Kidney epithelial cell (primary cell): ENCODE measurements at regions not wholly inside any gene's neighbourhood (a gene's known extent, or its start where the extent isn't known, plus 50 kb on each side); places are given as distances from the start of the nearest gene placed in this dataset.

Source experiments
- DNase-seq: peaks from one replicate; pipeline ENCODE4 v3.0.0-alpha.2; 2010; ENCODE audit warnings: low read depth
- H3K27me3 ChIP-seq: 2 replicates; pipeline ENCODE4 v1.6.0; 2011; ENCODE audit warnings: low read length; ENCODE audit not compliant: control insufficient read depth, insufficient read depth
- H3K36me3 ChIP-seq: 2 replicates; pipeline ENCODE4 v1.5.1; 2011; ENCODE audit warnings: low read length; ENCODE audit not compliant: control insufficient read depth, insufficient read depth
- H3K4me3 ChIP-seq: 2 replicates; pipeline ENCODE4 v1.5.1; 2011; ENCODE audit warnings: low read depth, mild to moderate bottlenecking, control low read depth, low read length
- TF ChIP-seq, protein P1 (sequence below): IDR thresholded peaks from 2 replicates; pipeline ENCODE4 v1.5.1; 2011; ENCODE audit warnings: mild to moderate bottlenecking, moderate library complexity, low read length, control low read depth, inconsistent platforms; ENCODE audit not compliant: insufficient read depth, poor library complexity, severe bottlenecking

DNA sequence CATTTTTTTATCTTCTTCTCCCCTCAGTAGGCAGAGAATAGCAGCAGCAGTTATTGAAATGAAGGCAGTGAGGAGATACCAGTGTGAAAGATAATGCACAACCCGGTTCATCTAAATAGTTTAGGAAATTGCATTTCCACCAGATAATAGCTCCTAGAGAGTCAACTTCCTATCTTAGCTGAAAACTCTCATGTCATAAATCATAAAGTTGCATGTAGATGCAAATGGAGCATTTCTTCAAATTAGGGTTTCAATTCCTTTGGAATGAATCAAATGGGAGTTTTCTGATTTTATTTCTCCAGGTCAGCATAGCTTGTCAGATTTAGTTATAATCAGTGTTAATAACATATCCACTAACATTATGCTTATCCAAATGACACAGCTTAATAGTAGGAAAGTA is 335.3 kb downstream of the CNTNAP4 start:
- DNase-seq = no peak
- no peak overlapping the region for H3K4me3 ChIP-seq
- no peaks in the 10 kb centered on the region for H3K36me3 ChIP-seq
- H3K27me3 ChIP-seq = no peaks in the 10 kb centered on the region
- TF ChIP-seq, protein P1, sequence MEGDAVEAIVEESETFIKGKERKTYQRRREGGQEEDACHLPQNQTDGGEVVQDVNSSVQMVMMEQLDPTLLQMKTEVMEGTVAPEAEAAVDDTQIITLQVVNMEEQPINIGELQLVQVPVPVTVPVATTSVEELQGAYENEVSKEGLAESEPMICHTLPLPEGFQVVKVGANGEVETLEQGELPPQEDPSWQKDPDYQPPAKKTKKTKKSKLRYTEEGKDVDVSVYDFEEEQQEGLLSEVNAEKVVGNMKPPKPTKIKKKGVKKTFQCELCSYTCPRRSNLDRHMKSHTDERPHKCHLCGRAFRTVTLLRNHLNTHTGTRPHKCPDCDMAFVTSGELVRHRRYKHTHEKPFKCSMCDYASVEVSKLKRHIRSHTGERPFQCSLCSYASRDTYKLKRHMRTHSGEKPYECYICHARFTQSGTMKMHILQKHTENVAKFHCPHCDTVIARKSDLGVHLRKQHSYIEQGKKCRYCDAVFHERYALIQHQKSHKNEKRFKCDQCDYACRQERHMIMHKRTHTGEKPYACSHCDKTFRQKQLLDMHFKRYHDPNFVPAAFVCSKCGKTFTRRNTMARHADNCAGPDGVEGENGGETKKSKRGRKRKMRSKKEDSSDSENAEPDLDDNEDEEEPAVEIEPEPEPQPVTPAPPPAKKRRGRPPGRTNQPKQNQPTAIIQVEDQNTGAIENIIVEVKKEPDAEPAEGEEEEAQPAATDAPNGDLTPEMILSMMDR = no peak

DNA sequence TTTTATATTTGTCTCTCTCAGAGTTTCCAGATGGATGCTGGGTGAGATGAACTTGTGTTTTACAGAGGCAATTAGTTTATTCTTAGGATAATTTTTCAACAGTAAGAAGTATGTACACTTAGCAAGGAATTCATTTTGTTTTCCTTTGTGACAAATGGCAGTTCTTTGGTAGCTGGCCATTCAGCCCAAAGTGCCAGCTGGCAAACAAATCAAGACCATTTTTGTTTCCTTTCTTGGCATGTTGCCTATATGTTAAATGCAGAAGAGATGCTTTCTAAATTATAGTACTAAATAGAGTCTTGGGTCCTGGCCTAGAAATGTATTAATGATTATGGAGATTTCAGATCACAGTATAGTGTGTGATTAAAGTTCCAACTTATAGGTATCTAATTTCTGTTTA is 337.1 kb downstream of the CNTNAP4 start:
- no peak for DNase-seq
- Histone ChIP-seq H3K4me3 (no peak overlapping the region), H3K36me3 (no peaks in the 10 kb centered on the region), H3K27me3 (no peaks in the 10 kb centered on the region)
- TF ChIP-seq, protein P1 = no peak

DNA sequence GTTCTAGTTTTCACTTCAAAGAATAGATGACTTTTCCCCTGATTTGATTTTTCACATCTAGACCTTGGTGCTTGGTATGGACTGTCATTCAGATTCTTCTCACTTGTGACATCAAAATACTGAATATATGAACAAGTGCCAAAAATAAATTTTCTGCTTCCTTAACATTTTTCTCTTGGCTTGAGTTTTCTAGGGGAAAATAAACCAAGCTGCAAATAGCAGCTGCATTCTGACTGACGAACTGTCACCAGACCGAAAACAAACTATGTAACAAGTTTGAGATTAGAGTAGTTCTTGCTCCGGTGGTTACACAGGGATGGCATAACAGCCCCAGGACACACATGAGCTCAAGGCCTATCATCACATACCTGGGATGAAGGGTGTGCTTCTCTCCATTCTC is 345.7 kb downstream of the CNTNAP4 start:
- H3K27me3 ChIP-seq = no peaks in the 10 kb centered on the region
- TF ChIP-seq, protein P1 = no peak
- no peak overlapping the region for H3K4me3 ChIP-seq
- no peaks in the 10 kb centered on the region for H3K36me3 ChIP-seq
- no peak for DNase-seq

DNA sequence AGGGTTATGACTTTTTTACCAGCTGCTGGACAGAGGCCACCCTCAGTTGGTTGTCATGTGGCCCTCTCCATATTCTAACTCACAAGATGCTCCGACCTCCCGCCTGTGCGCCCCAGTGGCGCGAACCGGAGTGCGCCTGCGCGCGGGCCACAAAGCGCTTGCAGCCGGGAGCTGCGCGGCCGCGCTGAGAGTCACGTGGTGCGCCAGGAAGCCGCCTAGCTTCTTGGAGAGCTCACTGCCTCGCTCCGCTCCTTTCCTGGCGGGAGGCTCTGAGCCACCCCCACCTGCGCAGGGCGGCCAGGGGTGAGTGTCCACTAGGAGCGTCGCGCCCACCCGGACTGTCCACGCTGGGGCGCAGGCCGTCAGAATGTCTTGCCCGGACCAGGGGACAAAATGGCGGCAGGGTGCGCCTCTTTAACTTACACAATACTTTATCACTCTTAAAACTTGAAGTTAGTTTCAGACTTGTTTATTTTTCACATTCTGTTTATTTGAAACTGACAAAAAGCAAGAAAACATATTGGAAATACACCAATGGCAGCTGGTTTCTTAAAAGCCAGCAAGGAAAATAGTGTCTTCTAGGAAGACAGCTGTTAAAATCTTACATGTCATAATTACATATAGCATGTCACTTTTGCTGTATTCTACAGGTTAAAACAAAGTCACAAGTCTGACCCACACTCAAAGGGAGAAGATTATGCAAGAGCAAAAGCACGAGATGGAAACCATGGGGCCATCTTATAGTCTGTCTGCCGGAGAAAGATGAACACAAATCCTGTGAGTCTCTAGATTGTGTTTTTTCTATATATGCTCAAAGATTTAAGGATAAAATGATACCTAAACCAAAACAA is 357.9 kb downstream of the CNTNAP4 start:
- Histone ChIP-seq H3K4me3 (no peak overlapping the region), H3K36me3 (no peaks in the 10 kb centered on the region), H3K27me3 (no peaks in the 10 kb centered on the region)
- no peak for DNase-seq
- TF ChIP-seq, protein P1 = no peak

DNA sequence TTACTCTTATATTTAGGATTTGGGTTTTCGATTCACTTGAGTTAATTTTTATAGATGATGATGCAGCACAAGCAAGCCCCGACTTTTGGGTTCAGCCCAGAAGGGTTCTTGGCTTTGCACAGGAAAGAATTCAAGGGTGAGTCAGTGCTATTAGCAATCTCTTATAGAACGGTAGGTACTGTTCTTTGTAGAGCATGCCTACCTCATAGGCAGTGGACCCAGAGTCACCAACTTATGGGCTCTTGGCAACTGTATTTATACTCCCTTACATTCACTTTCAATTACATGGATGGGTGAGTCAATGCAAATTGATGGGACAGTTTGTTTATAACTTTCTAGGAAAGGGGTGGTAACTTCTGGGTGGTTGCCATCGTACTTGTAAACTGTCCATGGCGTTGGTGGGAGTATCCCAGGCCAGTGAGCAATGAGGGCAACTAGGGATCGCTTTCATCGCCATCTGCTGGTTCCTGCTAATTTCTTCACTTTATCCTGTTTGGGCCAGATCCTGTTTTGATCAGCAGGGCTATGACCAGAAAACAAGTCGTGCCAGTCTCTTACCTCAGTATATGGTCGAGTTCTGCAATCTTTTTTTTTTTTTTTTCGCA is 362.6 kb downstream of the CNTNAP4 start:
- TF ChIP-seq, protein P1 = peak; percentile 53
- no peak for DNase-seq
- Histone ChIP-seq H3K4me3 (no peak overlapping the region), H3K36me3 (no peaks in the 10 kb centered on the region), H3K27me3 (no peaks in the 10 kb centered on the region)
